Small intestine (tissue), 7 donors: ENCODE measurements at regions not wholly inside any gene's neighbourhood (a gene's known extent, or its start where the extent isn't known, plus 50 kb on each side); places are given as distances from the start of the nearest gene placed in this dataset.
"Not testable (repeated sequence)": the region's sequence is repeated elsewhere in the genome, so short reads cannot be mapped to it uniquely, and the experiment has no call there.

Experiments used
- DNase-seq, 2 donors: peaks; one replicate each; pipeline versions ENCODE4 v3.0.0 to v3.0.0-alpha.2; 2013
- FAIRE-seq: peaks from 2 replicates; lab custom pipeline; 2012; peaks lifted over from hg19 to GRCh38; lab: Jason Lieb, UNC
- H3K27ac ChIP-seq, 3 donors: one replicate each; pipeline ENCODE4 v1.5.1; 2013; ENCODE audit warnings: low read length in 2 of 3, mild to moderate bottlenecking in 2 of 3, control low read depth in 1 of 3, inconsistent platforms in 1 of 3, low read depth in 1 of 3, moderate library complexity in 1 of 3
- H3K27me3 ChIP-seq, 3 donors: one replicate each; pipeline ENCODE4 v1.6.1; 2013; ENCODE audit warnings: low read length in 3 of 3, inconsistent platforms in 1 of 3; ENCODE audit not compliant: control insufficient read depth in 3 of 3, insufficient read depth in 3 of 3
- H3K36me3 ChIP-seq, 3 donors: one replicate each; pipeline ENCODE4 v1.6.1; 2013; ENCODE audit warnings: low read length in 3 of 3, inconsistent platforms in 1 of 3, low read depth in 1 of 3, mild to moderate bottlenecking in 1 of 3, moderate library complexity in 1 of 3; ENCODE audit not compliant: control insufficient read depth in 3 of 3, insufficient read depth in 2 of 3
- H3K4me1 ChIP-seq, 3 donors: one replicate each; pipeline ENCODE4 v1.6.1; 2013; ENCODE audit warnings: low read length in 2 of 3, inconsistent platforms in 1 of 3, low read depth in 1 of 3, mild to moderate bottlenecking in 1 of 3, moderate library complexity in 1 of 3; ENCODE audit not compliant: control insufficient read depth in 3 of 3, insufficient read depth in 2 of 3
- H3K4me3 ChIP-seq, 3 donors: one replicate each; pipeline ENCODE4 v1.5.1; 2013; ENCODE audit warnings: low read length in 3 of 3, control low read depth in 1 of 3, inconsistent platforms in 1 of 3, low read depth in 1 of 3, mild to moderate bottlenecking in 1 of 3, moderate library complexity in 1 of 3
- H3K9me3 ChIP-seq, 2 donors: one replicate each; pipeline ENCODE4 v1.6.1; 2013; ENCODE audit warnings: low read depth in 1 of 2, low read length in 1 of 2; ENCODE audit not compliant: control insufficient read depth in 2 of 2, insufficient read depth in 1 of 2
- whole genome bisulfite sequencing, 3 donors: extraction: QIAGEN DNeasy Blood & Tissue Kit; methylation state at CpG; one replicate each; pipeline ENCODE4 v1.1.7; 2013; 5-methylcytosine and 5-hydroxymethylcytosine counted together
- donor health status: healthy with polysubstance abuse.
- donor health status: control.
- donor health status: control.
- donor health status: Bipolar disorder and iron deficiency.
- donor health status: healthy.

GRCh38 chr7:12032146-12032545, 178.9 kb upstream of the TMEM106B start:
- H3K36me3 ChIP-seq = no peaks in the 10 kb centered on the region
- H3K4me1 ChIP-seq = no peaks in the 10 kb centered on the region
- DNase-seq (no peak), FAIRE-seq (no peak)
- H3K27ac ChIP-seq = no peak overlapping the region
- H3K9me3 ChIP-seq = no peaks in the 10 kb centered on the region
- WGBS, 3 donors = 31 to 65% (median 61%) methylated on average over 1 of the region's 1 CpG
- no peaks in the 10 kb centered on the region for H3K27me3 ChIP-seq
- H3K4me3 ChIP-seq = no peak overlapping the region

- DNase-seq, H3K36me3 ChIP-seq, FAIRE-seq, H3K9me3 ChIP-seq, H3K4me3 ChIP-seq, H3K27me3 ChIP-seq, H3K4me1 ChIP-seq, H3K27ac ChIP-seq: not testable (repeated sequence)
Observed at GRCh38 chr7:12043457-12043856, 167.6 kb upstream of the TMEM106B start.

- Histone ChIP-seq H3K27me3 (no peaks in the 10 kb centered on the region), H3K4me3 (no peak overlapping the region), H3K27ac (no peak overlapping the region), H3K4me1 (no peaks in the 10 kb centered on the region), H3K9me3 (peaks cover 0 to 14% of the 10 kb centered on the region in 2 donors), H3K36me3 (no peaks in the 10 kb centered on the region)
- WGBS, 3 donors = 93 to 99% (median 96%) methylated on average over 2 of the region's 2 CpGs
- no peak for DNase-seq
- FAIRE-seq = no peak
Observed at GRCh38 chr7:12052211-12052610, 158.9 kb upstream of the TMEM106B start.

GRCh38 chr7:12053561-12053960, 157.5 kb upstream of the TMEM106B start:
- Histone ChIP-seq H3K4me1 (no peaks in the 10 kb centered on the region), H3K9me3 (peaks cover 0 to 14% of the 10 kb centered on the region in 2 donors), H3K27ac (no peak overlapping the region), H3K36me3 (no peaks in the 10 kb centered on the region), H3K4me3 (no peak overlapping the region), H3K27me3 (no peaks in the 10 kb centered on the region)
- DNase-seq (no peak), FAIRE-seq (no peak)
- 50 to 80% (median 71%) methylated on average over 5 of the region's 5 CpGs for whole genome bisulfite sequencing, 3 donors

GRCh38 chr7:12054830-12055229, 156.3 kb upstream of the TMEM106B start:
- no peaks in the 10 kb centered on the region for H3K27me3 ChIP-seq
- no peak for DNase-seq
- H3K27ac ChIP-seq = no peak overlapping the region
- H3K4me1 ChIP-seq = no peaks in the 10 kb centered on the region
- FAIRE-seq = no peak
- H3K9me3 ChIP-seq = peaks cover 0 to 14% of the 10 kb centered on the region in 2 donors
- no peaks in the 10 kb centered on the region for H3K36me3 ChIP-seq
- H3K4me3 ChIP-seq = no peak overlapping the region

- H3K36me3 ChIP-seq = no peaks in the 10 kb centered on the region
- no peak for FAIRE-seq
- no peak overlapping the region for H3K4me3 ChIP-seq
- H3K27me3 ChIP-seq = no peaks in the 10 kb centered on the region
- H3K4me1 ChIP-seq = no peaks in the 10 kb centered on the region
- peaks cover 0 to 14% of the 10 kb centered on the region in 2 donors for H3K9me3 ChIP-seq
- no peak overlapping the region for H3K27ac ChIP-seq
- no peak for DNase-seq
Observed at GRCh38 chr7:12056381-12056780, 154.7 kb upstream of the TMEM106B start.

- Histone ChIP-seq H3K4me3 (no peak overlapping the region), H3K9me3 (peaks cover 0 to 14% of the 10 kb centered on the region in 2 donors), H3K27me3 (no peaks in the 10 kb centered on the region), H3K36me3 (no peaks in the 10 kb centered on the region), H3K4me1 (no peaks in the 10 kb centered on the region), H3K27ac (no peak overlapping the region)
- FAIRE-seq (no peak), DNase-seq (no peak)
- 70 to 86% (median 85%) methylated on average over 2 of the region's 2 CpGs for WGBS, 3 donors
Observed at GRCh38 chr7:12056977-12057376, 154.1 kb upstream of the TMEM106B start.

GRCh38 chr7:12062062-12062461, 149.0 kb upstream of the TMEM106B start:
- Histone ChIP-seq H3K36me3 (no peaks in the 10 kb centered on the region), H3K4me1 (no peaks in the 10 kb centered on the region), H3K27me3 (no peaks in the 10 kb centered on the region), H3K4me3 (no peak overlapping the region), H3K27ac (no peak overlapping the region), H3K9me3 (no peaks in the 10 kb centered on the region)
- no peak for DNase-seq
- no peak for FAIRE-seq

GRCh38 chr7:12064586-12065127, 146.4 kb upstream of the TMEM106B start:
- WGBS, 3 donors = 51 to 72% (median 55%) methylated on average over 1 of the region's 1 CpG
- Histone ChIP-seq H3K9me3 (no peaks in the 10 kb centered on the region), H3K36me3 (no peaks in the 10 kb centered on the region), H3K4me1 (no peaks in the 10 kb centered on the region), H3K27ac (no peak overlapping the region), H3K27me3 (no peaks in the 10 kb centered on the region), H3K4me3 (no peak overlapping the region)
- FAIRE-seq (no peak), DNase-seq (no peak)
